ENCODE measurements at regions not wholly inside any gene's neighbourhood (a gene's known extent, or its start where the extent isn't known, plus 50 kb on each side); places are given as distances from the start of the nearest gene placed in this dataset.

- no peak for TF ChIP-seq CTCF (conservative IDR thresholded peaks at IDR 0.05)
- TF ChIP-seq EZH2 (IDR thresholded peaks at IDR 0.05; ENCODE audit: low read depth), result no peak
These were observed 62.7 kb upstream of the MEGF10 start for GRCh38 chr5:127227881-127228280.

Data from PC-9 (cell line).